Pancreas (tissue), 10 donors: ENCODE measurements at regions not wholly inside any gene's neighbourhood (a gene's known extent, or its start where the extent isn't known, plus 50 kb on each side); places are given as distances from the start of the nearest gene placed in this dataset.

ENCODE experiments used
- ATAC-seq, 4 donors: fragments of 200-7000 bp; cut with Tn5 transposase; one replicate each; pipeline versions ENCODE4 v1.8.0 to v1.9.1; 2020; ENCODE audit warnings: mild to moderate bottlenecking in 4 of 4, moderate library complexity in 4 of 4
- DNase-seq, 6 donors: peaks; one replicate each; pipeline ENCODE4 v3.0.0-alpha.2; 2020
- FAIRE-seq: peaks from 2 replicates; lab custom pipeline; 2012; peaks lifted over from hg19 to GRCh38; lab: Jason Lieb, UNC
- H3K27ac ChIP-seq, 4 donors: fragments of 200-600 bp; sonication (generic); 1 replicate in 3 of 4; 2 replicates in 1 of 4; pipeline versions ENCODE4 v1.5.0 to v1.8.0; 2020
- H3K27me3 ChIP-seq, 4 donors: fragments of 200-600 bp; one replicate each; pipeline ENCODE4 v1.8.0; 2021
- H3K36me3 ChIP-seq, 3 donors: fragments of 200-600 bp; sonication (generic) in 1 of 3; one replicate each; pipeline versions ENCODE4 v1.5.0 to v1.8.0; 2020 to 2021
- H3K4me1 ChIP-seq, 3 donors: fragments of 200-600 bp; one replicate each; pipeline ENCODE4 v1.8.0; 2021
- H3K4me3 ChIP-seq, 4 donors: fragments of 200-600 bp; sonication (generic) in 2 of 4; one replicate each; pipeline versions ENCODE4 v1.5.0 to v1.8.0; 2020 to 2021
- H3K9me3 ChIP-seq, 4 donors: fragments of 200-600 bp; one replicate each; pipeline ENCODE4 v1.8.0; 2021
- WGBS, 2 donors: extraction: QIAGEN DNeasy Blood & Tissue Kit; methylation state at CpG; one replicate each; pipeline ENCODE4 v1.1.7; 2013; 5-methylcytosine and 5-hydroxymethylcytosine counted together
- intact Hi-C, 3 donors: fragments of 100-400 bp; cut with DNase I; formaldehyde crosslinking; loops; one replicate each; pipeline versions ENCODE4 v1.11.1 to v1.14.2; 2022
- TF ChIP-seq, protein P1 (sequence below), 4 donors: fragments of 200-600 bp; sonication (generic) in 3 of 4; IDR thresholded peaks; one replicate each; pipeline versions ENCODE4 v1.5.0 to v1.8.0; 2021; ENCODE audit warnings: antibody characterized with exemption in 4 of 4
- donor health status: healthy with polysubstance abuse.
- donor health status: DM: no; HTN: no; CAD: no; lungs with moderate emphysema.
- donor health status: DM: no; HTN: no; CAD: no.
- donor health status: control.
- donor health status: control.
- donor health status: Bipolar disorder and iron deficiency.
- donor health status: DM: yes; HTN: yes; CAD: no.
- donor health status: DM: no; HTN: no; CAD: no.
- donor health status: DM: no; HTN: no; CAD: no.
- donor health status: DM: yes; HTN: yes; CAD: no.

DNA sequence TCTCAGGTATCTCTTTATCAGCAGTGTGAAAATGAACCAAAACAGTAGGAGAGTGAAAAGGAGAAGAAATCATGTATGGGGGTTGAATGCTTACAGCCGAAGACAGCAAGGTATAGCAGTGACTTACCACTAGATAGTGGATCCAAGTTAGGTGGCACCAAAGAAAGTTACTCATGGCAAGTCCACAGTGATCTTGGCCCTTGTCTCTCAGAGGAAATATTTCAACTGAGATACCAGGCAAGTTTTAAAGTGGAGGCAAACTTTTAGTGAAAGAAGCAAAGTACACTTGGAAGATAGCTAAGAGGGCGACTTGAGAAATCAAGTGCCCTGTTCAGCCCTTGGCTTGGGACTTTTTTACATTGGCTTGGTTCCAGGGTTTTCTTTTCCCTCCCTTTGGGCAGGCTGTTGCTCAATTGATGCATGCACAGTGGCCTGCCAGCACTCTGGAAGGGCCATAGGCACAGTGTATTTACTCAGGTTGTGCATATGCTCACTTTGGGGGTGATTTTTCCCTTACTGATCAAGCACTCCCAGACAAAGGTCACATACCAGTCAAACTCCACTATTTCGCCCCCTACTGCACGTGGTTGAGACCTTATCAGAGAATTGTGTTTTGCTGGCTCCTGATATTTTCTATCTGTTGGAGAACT, 329.5 kb upstream of the KHDRBS2 start:
- no peak for ATAC-seq
- H3K27me3 ChIP-seq = no peaks in the 10 kb centered on the region
- no peak for FAIRE-seq
- no peak overlapping the region for H3K27ac ChIP-seq
- TF ChIP-seq, protein P1, sequence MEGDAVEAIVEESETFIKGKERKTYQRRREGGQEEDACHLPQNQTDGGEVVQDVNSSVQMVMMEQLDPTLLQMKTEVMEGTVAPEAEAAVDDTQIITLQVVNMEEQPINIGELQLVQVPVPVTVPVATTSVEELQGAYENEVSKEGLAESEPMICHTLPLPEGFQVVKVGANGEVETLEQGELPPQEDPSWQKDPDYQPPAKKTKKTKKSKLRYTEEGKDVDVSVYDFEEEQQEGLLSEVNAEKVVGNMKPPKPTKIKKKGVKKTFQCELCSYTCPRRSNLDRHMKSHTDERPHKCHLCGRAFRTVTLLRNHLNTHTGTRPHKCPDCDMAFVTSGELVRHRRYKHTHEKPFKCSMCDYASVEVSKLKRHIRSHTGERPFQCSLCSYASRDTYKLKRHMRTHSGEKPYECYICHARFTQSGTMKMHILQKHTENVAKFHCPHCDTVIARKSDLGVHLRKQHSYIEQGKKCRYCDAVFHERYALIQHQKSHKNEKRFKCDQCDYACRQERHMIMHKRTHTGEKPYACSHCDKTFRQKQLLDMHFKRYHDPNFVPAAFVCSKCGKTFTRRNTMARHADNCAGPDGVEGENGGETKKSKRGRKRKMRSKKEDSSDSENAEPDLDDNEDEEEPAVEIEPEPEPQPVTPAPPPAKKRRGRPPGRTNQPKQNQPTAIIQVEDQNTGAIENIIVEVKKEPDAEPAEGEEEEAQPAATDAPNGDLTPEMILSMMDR (IDR thresholded peaks at IDR 0.05) = no peak
- no peaks in the 10 kb centered on the region for H3K9me3 ChIP-seq
- no peaks in the 10 kb centered on the region for H3K4me1 ChIP-seq
- WGBS, 2 donors = 24 to 43% methylated on average over 4 of the region's 4 CpGs
- DNase-seq = no peak
- no peaks in the 10 kb centered on the region for H3K36me3 ChIP-seq
- intact Hi-C loops = no loop called here
- no peak overlapping the region for H3K4me3 ChIP-seq

GRCh38 chr6:62614442-62614841, 328.4 kb upstream of the KHDRBS2 start:
- intact Hi-C loops = no loop called here
- no peak for ATAC-seq
- no peaks in the 10 kb centered on the region for H3K4me1 ChIP-seq

GRCh38 chr6:62613928-62614327, 327.9 kb upstream of the KHDRBS2 start:
- TF ChIP-seq, protein P1 (IDR thresholded peaks at IDR 0.05) = no peak
- intact Hi-C loops = no loop called here

More at GRCh38 chr6:62614442-62614841, 328.4 kb upstream of the KHDRBS2 start:
- no peaks in the 10 kb centered on the region for H3K27me3 ChIP-seq
- no peaks in the 10 kb centered on the region for H3K36me3 ChIP-seq
- TF ChIP-seq, protein P1 (IDR thresholded peaks at IDR 0.05) = no peak
- no peak for FAIRE-seq
- H3K4me3 ChIP-seq = no peak overlapping the region
- no peak overlapping the region for H3K27ac ChIP-seq
- no peaks in the 10 kb centered on the region for H3K9me3 ChIP-seq
- no peak for DNase-seq

GRCh38 chr6:62612471-62612870, 326.4 kb upstream of the KHDRBS2 start:
- Histone ChIP-seq H3K4me1 (no peaks in the 10 kb centered on the region), H3K27me3 (no peaks in the 10 kb centered on the region), H3K36me3 (no peaks in the 10 kb centered on the region), H3K27ac (no peak overlapping the region), H3K9me3 (no peaks in the 10 kb centered on the region), H3K4me3 (no peak overlapping the region)
- ATAC-seq (no peak), FAIRE-seq (no peak), DNase-seq (no peak)
- intact Hi-C loops = no loop called here
- 24 to 30% methylated on average over 3 of the region's 3 CpGs for WGBS, 2 donors
- TF ChIP-seq, protein P1 (IDR thresholded peaks at IDR 0.05) = no peak

More at GRCh38 chr6:62613928-62614327, 327.9 kb upstream of the KHDRBS2 start:
- FAIRE-seq (no peak), ATAC-seq (no peak), DNase-seq (no peak)
- Histone ChIP-seq H3K9me3 (no peaks in the 10 kb centered on the region), H3K27me3 (no peaks in the 10 kb centered on the region), H3K27ac (no peak overlapping the region), H3K4me3 (no peak overlapping the region), H3K36me3 (no peaks in the 10 kb centered on the region), H3K4me1 (no peaks in the 10 kb centered on the region)
- WGBS, 2 donors = 51 to 61% methylated on average over 3 of the region's 3 CpGs

- no peak for FAIRE-seq
- TF ChIP-seq, protein P1 (IDR thresholded peaks at IDR 0.05) = no peak
- no peak for DNase-seq
- 63 to 76% methylated on average over 1 of the region's 1 CpG for WGBS, 2 donors
- no peaks in the 10 kb centered on the region for H3K9me3 ChIP-seq
- no peaks in the 10 kb centered on the region for H3K27me3 ChIP-seq
- no peak for ATAC-seq
- no peak overlapping the region for H3K4me3 ChIP-seq
- H3K36me3 ChIP-seq = no peaks in the 10 kb centered on the region
- no peak overlapping the region for H3K27ac ChIP-seq
- intact Hi-C loops = no loop called here
- H3K4me1 ChIP-seq = no peaks in the 10 kb centered on the region
These were observed 284.3 kb upstream of the KHDRBS2 start for GRCh38 chr6:62570372-62570771.
